Activated T-cell treated with anti-CD3 and anti-CD28 coated beads, Interleukin-2, amount 50 U/mL, for 48 hours (primary cell): ENCODE measurements at regions not wholly inside any gene's neighbourhood (a gene's known extent, or its start where the extent isn't known, plus 50 kb on each side); places are given as distances from the start of the nearest gene placed in this dataset.

Source experiments
- DNase-seq, 2 experiments: peaks; one replicate each; pipeline ENCODE4 v3.0.0-alpha.2; 2020

- DNase-seq: no peak
These were observed 89.9 kb upstream of the RORA start for GRCh38 chr15:61318802-61319525.

- no peak for DNase-seq
These were observed 89.2 kb upstream of the RORA start for GRCh38 chr15:61318301-61318700.

GRCh38 chr15:61315471-61315870 is 86.4 kb upstream of the RORA start:
- DNase-seq: no peak

GRCh38 chr15:61314427-61314826 is 85.3 kb upstream of the RORA start:
- no peak for DNase-seq

GRCh38 chr15:61309617-61310016 is 80.5 kb upstream of the RORA start:
- no peak for DNase-seq

- no peak for DNase-seq
These were observed 80.0 kb upstream of the RORA start for GRCh38 chr15:61309031-61309511.

GRCh38 chr15:61308437-61308836 is 79.3 kb upstream of the RORA start:
- no peak for DNase-seq

GRCh38 chr15:61307474-61307873 is 78.4 kb upstream of the RORA start:
- no peak for DNase-seq

- DNase-seq: no peak
These were observed 72.6 kb upstream of the RORA start for GRCh38 chr15:61301701-61302100.

- no peak for DNase-seq
These were observed 70.1 kb upstream of the RORA start for GRCh38 chr15:61299075-61299763.

- DNase-seq: no peak
These were observed 66.1 kb upstream of the RORA start for GRCh38 chr15:61295239-61295638.

- no peak for DNase-seq
These were observed 53.6 kb upstream of the RORA start for GRCh38 chr15:61282661-61283060.

GRCh38 chr15:61281328-61281727 is 52.2 kb upstream of the RORA start:
- no peak for DNase-seq
